HUDEP-2 (cell line): ENCODE measurements at regions not wholly inside any gene's neighbourhood (a gene's known extent, or its start where the extent isn't known, plus 50 kb on each side); places are given as distances from the start of the nearest gene placed in this dataset.

Experiments used
- DNase-seq, 76 experiments: peaks; one replicate each; lab custom pipeline; 2025; ENCODE audit not compliant: unreplicated experiment in 76 of 76; lab: John Stamatoyannopoulos, UW

DNA sequence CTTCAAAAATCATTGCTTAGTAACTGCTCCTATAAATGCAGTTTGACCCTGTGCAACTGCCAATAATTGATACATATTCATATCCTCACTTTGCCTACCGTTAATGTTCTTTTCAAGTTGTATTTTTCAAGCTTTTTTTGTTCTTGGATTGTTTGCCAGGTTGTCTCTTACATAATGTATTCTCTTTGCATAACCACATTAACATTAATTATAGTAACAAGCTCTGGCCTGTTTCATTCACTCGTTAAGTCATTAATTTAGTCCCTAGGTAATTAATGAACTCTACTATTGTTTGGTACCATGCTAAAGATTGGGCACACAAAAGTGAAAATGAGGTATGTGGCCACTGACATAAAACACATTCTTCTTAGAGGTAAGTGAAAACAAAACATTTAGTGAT lies 1338.8 kb downstream of the NSUN3 start:
- DNase-seq, result no peak

DNA sequence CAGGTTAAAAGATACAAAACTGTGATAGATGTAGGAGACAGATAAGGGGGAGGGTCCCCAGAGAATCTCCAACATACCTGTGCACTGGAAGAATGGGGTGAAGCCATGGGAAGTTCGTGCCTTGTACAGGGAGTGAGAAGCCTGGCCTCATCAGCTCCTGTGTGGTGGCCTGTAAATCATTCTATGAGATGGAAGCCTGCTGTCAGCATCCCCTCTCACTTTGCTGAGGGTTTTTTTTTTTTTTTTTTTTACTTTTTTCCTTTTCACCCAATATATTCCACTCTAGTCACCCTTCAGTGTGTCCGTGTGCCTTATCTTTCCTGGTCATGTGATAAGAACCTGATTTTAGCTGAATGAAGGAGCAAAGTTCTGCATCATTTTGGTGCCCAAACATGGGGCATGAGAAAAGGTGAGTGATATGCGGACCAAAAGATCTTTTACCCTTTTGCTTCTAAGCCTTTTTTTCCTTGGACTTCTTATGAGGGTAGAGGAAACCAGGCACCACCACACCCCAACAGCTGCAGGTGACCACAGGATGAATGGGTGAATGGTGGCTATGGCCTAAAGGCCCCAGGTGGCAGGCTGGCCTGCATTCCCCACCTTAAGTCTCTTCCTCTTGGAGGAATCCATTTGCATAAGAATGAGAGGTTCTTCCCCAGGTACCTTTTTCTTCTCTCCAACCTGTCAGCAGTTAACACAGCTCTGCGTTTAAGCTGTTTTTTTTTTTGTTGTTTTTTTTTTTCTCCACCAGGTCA lies 1345.0 kb downstream of the NSUN3 start:
- no peak for DNase-seq

DNA sequence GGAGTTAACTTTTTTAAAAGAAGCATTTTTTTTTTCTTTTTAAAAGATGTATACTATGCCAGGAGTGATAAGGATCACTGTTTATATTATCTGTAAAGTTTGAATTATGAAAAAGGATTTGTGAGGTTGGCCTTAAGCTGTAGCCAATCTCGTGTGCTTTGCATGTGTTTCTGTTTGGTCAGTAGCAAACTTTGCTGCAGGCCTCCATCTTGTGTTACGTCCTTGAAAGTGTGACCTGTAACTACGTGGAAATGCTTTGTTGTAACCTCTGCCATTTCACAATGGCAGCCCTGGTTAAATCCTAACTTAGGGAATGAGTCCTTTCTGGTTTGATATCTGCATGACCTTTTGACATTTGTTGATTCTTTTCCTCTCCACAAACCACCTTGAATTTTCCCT lies 1345.6 kb downstream of the NSUN3 start:
- DNase-seq, result no peak

DNA sequence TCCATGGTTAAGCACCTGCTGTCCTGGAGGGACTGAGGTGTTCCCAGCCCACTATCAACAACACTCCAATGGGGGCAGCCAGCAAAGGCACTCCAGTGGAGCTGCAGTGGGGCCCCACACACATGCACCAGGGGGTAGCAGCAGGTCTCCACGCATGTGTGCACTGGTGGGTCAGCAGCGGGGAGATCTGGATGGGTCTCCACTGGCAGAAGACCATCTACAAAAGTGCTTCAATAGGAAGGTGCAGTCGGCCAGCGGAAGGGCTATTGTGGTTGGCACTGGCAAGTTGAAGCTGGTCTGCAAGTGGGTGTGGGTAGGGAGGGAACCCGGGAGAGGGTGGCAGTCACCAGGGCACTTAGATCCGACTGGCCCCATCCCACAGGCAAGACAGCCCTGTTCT lies 1355.4 kb downstream of the NSUN3 start:
- DNase-seq, result no peak

DNA sequence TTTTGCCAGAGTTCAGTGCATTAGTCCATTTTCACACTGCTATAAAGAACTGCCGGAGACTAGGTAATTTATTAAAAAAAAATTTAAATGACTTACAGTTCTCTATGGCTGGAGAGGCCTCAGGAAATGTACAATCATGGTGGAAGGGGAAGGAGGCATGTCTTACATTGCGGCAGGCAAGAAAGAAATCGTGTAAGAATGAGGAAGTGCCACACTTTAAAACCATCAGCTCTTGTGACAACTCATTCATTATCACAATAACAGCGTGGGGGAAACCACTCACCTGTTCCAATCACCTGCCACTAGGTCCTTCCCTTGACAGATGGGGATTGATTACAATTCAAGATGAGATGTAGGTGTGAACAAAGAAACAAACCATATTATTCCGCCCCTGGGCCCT lies 1361.4 kb downstream of the NSUN3 start:
- no peak for DNase-seq

DNA sequence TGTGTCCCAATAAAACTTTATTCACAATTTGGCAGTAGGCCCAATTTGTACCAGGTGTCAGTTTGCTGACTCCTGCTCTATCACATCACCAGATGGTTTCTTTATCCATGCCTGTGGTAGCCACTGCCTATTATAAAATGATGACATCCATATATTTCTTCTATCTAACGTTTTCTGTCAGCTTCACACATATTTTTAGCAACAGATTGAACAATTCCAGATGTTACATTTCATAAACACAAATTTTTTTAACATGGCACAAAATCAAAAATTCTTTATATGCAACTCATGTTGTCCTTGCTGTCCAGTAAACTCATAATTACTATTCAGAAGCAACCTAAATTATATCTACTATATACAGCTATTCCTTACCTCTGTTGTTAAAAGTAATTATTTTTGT lies 1371.6 kb downstream of the NSUN3 start:
- no peak for DNase-seq

DNA sequence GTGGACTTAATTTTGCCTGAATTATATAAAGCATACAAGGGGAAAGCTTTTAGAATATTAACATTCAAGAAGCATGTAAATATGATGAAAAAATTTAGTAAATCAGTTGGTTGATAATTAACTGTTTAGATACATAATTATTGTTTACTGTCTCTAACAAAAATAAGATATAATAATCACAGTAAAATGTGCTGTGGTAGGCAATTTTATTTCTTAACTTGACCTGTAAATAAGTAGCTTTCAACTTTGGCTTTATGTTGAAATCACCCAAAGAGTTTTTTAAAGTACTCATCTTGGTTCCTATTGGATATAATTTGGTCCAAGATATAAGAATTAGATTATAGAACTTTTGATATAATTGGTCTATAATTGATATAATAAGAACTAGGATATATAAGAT lies 1374.5 kb downstream of the NSUN3 start:
- no peak for DNase-seq

DNA sequence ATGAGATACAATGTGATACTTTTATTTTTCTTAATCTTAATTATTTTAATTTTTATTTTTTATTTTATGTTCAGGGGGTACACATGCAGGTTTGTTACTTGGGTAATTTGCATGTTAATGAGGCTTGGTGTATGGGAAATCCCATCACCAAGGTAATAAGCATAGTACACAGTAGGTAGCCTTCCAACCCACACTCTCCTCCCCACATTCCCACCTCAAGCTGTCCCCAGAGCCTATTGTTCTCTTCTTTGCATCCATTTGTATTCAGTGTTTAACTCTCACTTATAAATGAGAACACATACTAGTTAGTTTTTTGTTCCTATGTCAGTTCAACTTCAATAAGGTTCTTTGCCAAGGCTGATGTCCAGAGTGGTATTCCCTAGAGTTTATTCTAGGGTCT lies 1375.4 kb downstream of the NSUN3 start:
- DNase-seq, result no peak

DNA sequence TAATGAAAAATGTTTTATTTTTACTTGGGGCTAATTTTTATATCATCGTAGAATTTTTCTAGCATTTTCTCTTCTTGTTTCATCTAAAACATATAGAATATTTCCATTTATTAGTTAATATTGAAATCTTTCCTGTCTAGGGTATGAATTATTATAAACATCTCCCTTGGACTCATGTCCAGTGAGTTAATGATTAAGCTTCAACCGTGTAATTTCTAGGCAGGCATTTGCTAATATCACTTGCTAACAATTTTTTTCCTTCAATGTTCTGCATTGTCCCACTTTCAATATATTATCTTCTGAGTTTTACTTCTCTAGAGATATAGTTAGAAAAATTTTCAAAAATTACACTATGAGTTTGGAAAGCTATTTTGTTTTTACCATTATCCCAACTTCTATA lies 1371.6 kb upstream of the EPHA6 start:
- DNase-seq, result no peak

DNA sequence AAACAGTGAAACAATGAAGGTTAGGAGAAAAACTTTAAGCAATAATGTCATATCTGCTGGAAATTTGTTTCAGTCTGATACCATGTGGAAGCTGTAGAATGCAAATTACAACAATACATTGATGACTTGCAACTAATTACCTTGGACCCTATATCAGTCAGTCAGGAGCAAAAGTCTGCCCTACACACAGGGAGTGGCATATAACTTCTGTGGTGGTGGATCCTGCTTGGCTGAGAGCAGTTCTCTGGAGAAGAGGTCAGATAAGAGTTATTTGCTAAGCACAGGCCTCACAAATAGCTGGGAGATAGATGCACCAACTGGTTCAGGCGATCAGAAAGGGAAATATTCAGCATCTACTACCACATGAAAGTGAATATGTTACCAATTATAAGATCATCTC lies 1364.6 kb upstream of the EPHA6 start:
- no peak for DNase-seq

DNA sequence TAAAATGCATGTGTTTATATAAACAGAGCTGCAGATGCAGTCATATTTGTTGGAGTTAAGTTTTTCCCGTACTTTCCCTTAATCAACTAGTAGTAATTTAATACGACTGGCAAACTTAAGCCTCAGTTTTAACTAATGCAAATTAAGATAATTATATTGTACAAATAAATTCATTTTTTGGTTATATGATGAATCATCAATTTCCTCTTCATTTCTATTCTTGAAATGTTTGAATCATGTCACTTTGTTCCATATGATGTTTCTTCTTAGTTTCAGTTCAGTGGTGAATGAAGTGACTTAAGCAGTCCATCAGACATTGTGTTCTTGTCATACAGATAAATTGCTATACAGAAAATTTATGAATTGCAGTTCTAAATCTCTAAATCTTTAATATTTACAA lies 1361.2 kb upstream of the EPHA6 start:
- no peak for DNase-seq

DNA sequence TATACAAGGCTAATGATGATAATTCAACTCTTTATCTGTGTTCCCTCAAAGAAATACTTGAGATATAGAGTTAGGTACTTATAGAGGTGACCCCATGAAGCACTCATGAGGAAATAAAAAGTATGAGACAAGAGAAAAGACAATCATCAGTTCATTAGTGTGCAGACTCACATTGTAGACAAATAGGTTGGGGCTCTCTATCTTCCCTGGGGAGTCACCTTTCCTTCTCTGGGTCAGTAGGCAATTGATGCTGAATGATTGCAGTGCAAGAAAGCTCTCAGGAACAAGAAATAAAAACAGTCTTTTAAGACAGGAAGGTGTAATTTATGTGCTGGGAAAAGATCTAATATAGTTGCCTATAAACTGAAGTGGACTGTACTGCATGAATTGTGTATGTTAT lies 1357.6 kb upstream of the EPHA6 start:
- DNase-seq, result no peak

DNA sequence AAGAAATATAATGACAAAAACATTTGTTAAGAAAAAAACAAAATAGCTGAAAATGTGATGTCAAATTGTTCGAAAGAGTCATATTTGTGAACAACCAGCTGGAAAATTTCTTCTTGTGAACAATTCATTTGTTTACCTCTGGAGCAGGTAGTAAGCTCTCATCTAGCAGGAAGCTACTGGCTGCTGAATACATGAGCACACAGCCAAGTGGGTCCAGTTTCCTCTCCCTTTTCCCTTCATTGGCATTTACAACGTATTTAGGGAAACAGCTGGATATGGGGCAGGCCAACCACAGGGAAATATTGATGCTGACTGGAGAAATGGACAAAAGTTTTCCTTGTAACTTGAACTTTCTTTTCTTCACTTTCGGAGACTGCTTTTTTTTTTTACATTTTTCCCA lies 1354.7 kb upstream of the EPHA6 start:
- no peak for DNase-seq

DNA sequence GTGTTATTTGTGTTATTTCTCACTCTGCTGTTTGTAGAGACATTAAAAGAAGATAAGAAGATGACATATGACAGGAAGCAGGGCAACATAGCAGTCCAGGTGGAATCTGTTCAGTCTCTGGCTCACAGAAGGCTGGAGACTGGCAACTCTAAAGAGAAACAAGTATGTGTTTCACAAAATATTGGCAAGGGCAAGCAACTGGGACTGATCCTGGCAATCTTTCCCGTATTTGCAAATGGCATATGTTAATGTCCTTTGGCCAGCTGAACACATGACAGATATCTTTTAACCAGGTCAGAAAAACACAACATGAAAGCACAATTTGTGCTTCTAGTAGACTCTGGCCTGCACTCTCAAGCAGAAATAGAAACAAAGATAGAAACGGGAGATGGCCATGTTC lies 1354.1 kb upstream of the EPHA6 start:
- DNase-seq, result no peak

DNA sequence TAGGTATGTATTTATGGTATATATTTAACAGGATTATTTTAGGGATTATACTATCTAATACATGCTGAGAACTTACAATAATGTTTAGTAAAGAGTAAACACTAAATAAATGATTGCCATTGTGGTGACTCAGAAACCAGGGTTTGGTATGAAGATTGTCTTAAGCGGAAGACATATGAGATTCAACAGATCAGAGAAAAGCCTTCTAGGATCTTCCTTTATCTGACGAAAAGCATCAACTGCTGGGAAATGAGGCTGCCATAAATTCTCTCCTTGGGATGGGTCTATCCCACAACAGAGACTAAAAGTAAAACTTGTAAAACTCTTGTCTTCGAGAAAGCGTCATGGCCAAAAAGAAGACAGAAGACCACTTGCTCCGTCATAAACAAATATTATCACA lies 1352.2 kb upstream of the EPHA6 start:
- no peak for DNase-seq

DNA sequence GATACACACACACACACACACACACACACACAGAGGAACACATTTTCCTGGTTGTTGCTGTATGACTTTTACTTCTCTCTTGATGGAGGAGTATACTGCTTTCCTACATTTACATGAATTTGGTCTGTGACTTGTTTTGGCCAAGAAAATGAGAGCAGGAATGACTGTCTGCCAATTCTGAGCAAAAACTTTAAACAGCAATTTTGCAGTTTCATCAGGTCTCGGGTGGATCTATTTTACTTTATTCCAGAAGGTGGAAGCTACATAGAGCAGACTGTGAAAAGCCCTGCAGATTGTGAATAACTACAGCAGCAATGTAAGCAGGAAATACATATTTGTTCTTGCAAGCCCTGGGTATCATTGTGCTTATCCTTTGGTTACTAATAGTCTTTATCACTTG lies 1350.0 kb upstream of the EPHA6 start:
- DNase-seq, result no peak

DNA sequence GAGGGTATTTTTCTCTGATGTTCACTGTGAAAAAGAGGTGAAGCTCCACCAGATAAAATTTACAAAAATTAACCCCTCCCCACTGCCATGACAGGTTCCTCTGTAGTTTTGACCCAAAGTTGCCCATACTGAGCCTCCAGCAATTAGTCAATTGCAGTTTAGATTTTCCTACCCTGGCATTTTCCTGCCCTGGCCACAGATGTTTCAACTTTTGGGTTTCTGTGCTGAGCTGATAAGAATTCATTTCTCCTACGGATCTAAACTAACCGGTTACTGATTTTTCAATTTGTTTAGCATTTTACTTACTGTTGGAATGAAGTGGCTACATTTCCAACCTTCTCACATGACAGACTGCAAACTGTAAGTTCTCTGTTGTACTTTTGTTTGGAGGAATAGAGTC lies 1346.1 kb upstream of the EPHA6 start:
- DNase-seq, result no peak

DNA sequence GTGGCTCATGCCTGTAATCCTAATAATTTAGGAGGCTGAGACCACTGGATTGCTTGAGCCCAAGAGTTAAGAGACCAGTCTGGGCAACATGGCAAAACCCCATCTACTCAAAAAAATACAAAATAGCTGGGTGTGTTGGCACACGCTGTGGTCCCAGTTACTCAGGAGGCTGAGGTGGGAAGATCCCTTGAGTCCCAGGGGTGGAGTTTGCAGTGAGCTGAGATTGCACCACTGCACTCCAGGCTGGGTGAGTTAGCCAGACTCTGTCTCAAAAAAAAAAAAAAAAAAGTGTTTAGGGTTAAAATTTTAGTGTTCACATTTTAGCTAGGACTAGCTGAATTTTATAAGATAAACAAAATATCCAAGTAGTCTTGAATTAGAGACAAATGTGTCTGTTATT lies 1340.1 kb upstream of the EPHA6 start:
- DNase-seq, result no peak

DNA sequence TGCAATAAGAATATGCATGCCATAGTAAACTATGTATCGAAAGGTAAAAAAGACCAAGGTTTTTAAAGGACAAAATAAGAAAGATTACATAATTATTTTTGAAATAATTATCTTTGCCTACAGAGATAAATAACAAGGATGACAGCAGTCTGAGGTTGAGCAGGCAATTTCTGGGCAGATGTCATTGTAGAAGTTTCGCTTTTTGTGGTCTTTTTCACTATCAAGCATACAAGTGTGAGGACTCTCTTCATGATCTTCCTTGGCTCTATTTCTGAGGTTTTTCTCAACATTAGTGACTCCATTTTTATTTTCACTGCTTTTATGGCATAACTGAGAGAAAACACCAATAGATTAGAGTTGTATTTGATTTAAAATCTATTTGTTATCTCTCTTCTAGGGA lies 1337.9 kb upstream of the EPHA6 start:
- no peak for DNase-seq

DNA sequence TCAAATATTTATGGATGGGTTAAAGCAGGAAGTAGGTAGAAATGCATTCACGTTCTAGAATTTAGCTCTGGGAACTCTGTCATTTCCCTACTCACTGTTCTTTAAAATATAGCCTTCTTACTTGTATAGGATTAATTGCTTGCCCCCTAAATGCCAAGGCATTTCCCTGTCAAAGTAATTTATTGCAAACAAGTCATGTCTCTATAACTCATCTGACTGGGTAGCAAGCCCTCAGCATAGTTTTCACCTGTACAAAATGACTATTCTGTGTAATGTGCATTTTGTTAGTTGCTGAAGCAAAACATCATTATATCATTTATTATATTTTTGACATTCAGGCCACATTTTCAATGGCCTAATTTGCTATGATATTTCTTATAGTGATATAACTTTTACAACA lies 1308.2 kb upstream of the EPHA6 start:
- DNase-seq, result no peak

DNA sequence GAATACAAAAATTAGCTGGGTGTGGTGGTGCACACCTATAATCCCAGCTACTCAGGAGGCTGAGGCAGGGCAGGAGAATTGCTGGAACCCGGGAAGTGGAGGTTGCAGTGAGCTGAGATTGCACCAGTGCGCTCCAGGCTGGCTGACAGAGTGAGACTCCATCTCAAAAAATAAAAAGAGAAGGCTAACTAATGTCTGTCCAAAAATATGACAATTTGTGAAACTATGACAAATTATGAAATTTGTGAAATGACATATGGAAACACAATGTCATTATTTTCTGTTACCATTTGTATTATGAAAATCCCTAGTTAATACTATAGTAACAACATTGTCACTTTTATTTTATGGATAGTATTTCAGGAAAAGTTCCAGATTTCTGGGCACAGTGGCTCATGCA lies 1306.3 kb upstream of the EPHA6 start:
- DNase-seq, result no peak

DNA sequence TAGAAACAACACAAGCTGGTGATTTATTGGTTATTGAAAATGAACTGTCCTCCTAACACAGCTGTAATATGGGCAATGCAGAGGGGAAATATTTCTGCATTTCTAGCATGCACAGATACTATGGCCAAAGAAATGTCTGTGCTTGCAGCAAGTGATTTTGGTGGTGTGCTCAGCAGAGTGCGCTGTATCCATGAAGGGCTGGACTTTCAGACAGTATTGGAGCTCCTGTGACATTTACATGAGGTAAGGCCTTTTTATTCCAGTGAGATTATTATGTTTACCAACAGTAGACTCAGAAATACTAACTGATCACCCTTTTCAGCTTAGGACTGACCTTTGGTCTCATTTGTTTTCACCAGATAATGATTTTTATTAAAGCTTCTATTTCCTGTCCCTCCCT lies 1302.6 kb upstream of the EPHA6 start:
- no peak for DNase-seq

DNA sequence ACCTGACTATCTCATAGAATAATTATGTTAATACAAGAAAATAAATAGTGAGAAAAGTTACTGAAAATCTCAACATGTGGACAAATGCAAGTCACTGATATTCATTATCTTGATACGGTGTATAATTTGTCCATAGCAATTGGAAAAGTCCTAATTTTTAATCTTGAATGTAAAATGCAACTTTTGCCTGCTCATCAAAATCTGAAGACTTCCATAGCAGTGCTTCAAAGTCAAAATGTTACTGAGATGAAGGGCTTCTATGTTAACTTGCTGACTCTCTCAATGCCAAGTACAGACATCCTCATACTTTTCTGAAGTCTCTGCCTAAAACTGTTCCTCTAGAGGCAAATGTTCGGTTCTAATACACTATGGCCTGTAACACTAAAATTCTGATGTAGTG lies 1300.1 kb upstream of the EPHA6 start:
- DNase-seq, result no peak
